ENCODE measurements at regions not wholly inside any gene's neighbourhood (a gene's known extent, or its start where the extent isn't known, plus 50 kb on each side); places are given as distances from the start of the nearest gene placed in this dataset.

- intact Hi-C loops (cut with DNase I), result no loop called here
- no peak for ATAC-seq
- Histone ChIP-seq H3K4me1 (no peaks in the 10 kb centered on the region), H3K4me3 (no peak overlapping the region), H3K27me3 (ENCODE audit: insufficient read depth in 3 of 3, low read length in 2 of 3) (peaks cover 0 to 7% (median 0%) of the 10 kb centered on the region in 3 donors), H3K36me3 (ENCODE audit: insufficient read depth in 1 of 2, low read depth in 1 of 2) (no peaks in the 10 kb centered on the region), H3K9me3 (no peaks in the 10 kb centered on the region), H3K27ac (no peak overlapping the region)
- 75 to 89% (median 77%) methylated on average over 6 of the region's 6 CpGs for WGBS, 3 donors
- no peak for DNase-seq
- no peak for TF ChIP-seq CTCF (IDR thresholded peaks at IDR 0.05)
Observed at GRCh38 chr5:15026944-15027343, 155.4 kb upstream of the ANKH start.

DNA sequence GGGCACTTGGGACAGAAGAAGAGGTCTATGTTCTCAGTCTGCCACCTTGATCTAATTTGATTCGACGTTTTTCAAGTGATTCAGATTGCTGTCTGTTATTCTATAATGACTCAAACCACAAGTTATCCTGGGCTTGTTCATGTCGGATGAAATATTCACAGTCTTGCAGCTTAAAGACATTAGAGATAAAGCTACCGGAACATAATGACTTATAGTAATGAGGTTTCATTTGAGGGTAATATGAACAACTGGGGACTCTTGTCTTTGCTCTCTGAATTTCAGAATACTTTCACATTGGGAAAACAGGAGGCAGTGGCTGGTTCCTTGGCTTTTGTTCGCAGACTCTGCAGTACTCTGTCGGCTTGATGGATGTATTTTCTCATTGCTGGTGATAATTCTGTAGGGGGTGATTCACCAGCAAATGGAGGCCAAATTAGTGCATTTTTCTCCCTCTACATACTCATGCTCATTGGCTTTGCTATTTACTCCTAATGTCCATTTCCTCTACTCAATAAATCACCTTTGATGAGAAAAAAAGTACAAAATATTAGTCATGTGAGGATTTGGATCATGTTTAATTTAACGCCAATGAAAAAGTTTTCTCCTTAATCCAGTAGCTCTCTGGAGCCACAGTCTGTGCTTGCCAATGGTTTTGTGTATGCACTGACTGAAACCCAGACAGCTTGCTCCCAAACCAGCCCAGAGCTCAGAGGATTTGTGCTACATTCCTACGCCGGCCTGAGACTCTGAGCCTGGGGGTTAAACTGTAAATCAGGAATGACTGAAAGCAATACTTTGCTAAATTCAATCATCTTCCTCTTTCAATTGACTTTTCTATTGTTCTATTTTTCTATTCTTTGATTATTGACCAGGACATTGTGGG, 154.7 kb upstream of the ANKH start:
- ATAC-seq (no peak), DNase-seq (no peak)
- TF ChIP-seq CTCF (IDR thresholded peaks at IDR 0.05), result no peak
- intact Hi-C loops (cut with DNase I), result no loop called here
- Histone ChIP-seq H3K36me3 (ENCODE audit: insufficient read depth in 1 of 2, low read depth in 1 of 2) (no peaks in the 10 kb centered on the region), H3K27ac (no peak overlapping the region), H3K4me3 (no peak overlapping the region), H3K27me3 (ENCODE audit: insufficient read depth in 3 of 3, low read length in 2 of 3) (peaks cover 0 to 7% (median 0%) of the 10 kb centered on the region in 3 donors), H3K4me1 (no peaks in the 10 kb centered on the region), H3K9me3 (no peaks in the 10 kb centered on the region)
- 50 to 51% (median 50%) methylated on average over 9 of the region's 9 CpGs for WGBS, 3 donors

DNA sequence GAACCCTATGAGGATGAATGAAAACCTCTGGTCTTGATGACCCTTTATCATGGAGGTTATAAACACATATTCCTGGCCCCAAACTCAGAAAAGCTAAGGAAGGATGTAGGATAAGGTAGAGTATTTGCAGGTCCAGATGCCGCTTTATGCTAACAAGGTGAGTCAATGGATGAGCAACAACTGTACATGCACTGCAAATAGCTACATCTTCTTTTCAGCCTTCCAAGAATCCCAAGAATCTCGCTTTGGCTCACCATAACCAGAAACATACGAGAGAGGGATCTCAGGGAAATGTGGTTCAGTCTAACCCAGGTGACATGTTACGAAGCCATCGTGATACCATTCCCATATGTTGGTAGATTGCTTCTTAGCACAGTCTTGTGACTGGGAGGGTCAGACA, 152.3 kb upstream of the ANKH start:
- H3K4me1 ChIP-seq, result no peaks in the 10 kb centered on the region
- intact Hi-C loops (cut with DNase I), result no loop called here
- H3K27ac ChIP-seq, result no peak overlapping the region
- DNase-seq (no peak), ATAC-seq (no peak)
- no peaks in the 10 kb centered on the region for H3K36me3 ChIP-seq (ENCODE audit: insufficient read depth in 1 of 2, low read depth in 1 of 2)
- no peaks in the 10 kb centered on the region for H3K9me3 ChIP-seq
- no peak overlapping the region for H3K4me3 ChIP-seq
- H3K27me3 ChIP-seq (ENCODE audit: insufficient read depth in 3 of 3, low read length in 2 of 3), result peaks cover 0 to 7% (median 0%) of the 10 kb centered on the region in 3 donors
- no peak for TF ChIP-seq CTCF (IDR thresholded peaks at IDR 0.05)
- WGBS, 3 donors, result 93 to 95% (median 94%) methylated on average over 5 of the region's 5 CpGs

DNA sequence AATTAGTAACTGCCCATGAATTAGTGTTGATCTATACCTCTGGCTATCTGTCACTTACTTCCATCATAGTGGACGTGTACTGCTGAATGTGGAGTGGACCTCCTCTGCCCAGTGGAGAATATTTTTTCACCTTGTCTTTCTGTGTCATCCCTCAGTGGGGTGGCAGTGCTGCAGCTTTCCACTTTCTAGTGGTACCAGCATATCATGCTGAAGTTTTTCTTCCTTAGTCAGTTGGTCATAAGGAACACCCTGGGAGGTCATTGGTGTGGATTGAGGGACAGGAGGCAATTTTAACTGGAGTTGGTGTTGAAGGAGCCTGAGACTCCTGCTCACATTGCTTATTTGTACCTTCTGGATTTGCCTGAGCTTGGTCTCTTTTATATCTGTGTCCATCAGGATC, 151.7 kb upstream of the ANKH start:
- Histone ChIP-seq H3K4me3 (no peak overlapping the region), H3K9me3 (no peaks in the 10 kb centered on the region), H3K36me3 (ENCODE audit: insufficient read depth in 1 of 2, low read depth in 1 of 2) (no peaks in the 10 kb centered on the region), H3K27ac (no peak overlapping the region), H3K27me3 (ENCODE audit: insufficient read depth in 3 of 3, low read length in 2 of 3) (peaks cover 0 to 7% (median 0%) of the 10 kb centered on the region in 3 donors), H3K4me1 (no peaks in the 10 kb centered on the region)
- 90 to 93% (median 93%) methylated on average over 1 of the region's 1 CpG for WGBS, 3 donors
- intact Hi-C loops (cut with DNase I), result no loop called here
- no peak for TF ChIP-seq CTCF (IDR thresholded peaks at IDR 0.05)
- ATAC-seq (no peak), DNase-seq (no peak)
